Astrocyte of the spinal cord (primary cell): ENCODE measurements at regions not wholly inside any gene's neighbourhood (a gene's known extent, or its start where the extent isn't known, plus 50 kb on each side); places are given as distances from the start of the nearest gene placed in this dataset.

Experiments used
- DNase-seq: peaks from one replicate; pipeline ENCODE4 v3.0.0; 2011; ENCODE audit warnings: low read depth, low spot score
- H3K4me3 ChIP-seq: 2 replicates; pipeline ENCODE4 v1.5.1; 2011; ENCODE audit warnings: low read depth, mild to moderate bottlenecking, low read length, moderate library complexity
- in situ Hi-C: cut with HindIII; loops from 2 replicates; pipeline ENCODE4 v1.10.0; 2017; ENCODE audit warnings: low sequenced_read_pairs
- TF ChIP-seq, protein P1 (sequence below): IDR thresholded peaks from 2 replicates; pipeline ENCODE4 v1.5.1; 2012; ENCODE audit warnings: low read depth, mild to moderate bottlenecking, low read length, inconsistent platforms

DNA sequence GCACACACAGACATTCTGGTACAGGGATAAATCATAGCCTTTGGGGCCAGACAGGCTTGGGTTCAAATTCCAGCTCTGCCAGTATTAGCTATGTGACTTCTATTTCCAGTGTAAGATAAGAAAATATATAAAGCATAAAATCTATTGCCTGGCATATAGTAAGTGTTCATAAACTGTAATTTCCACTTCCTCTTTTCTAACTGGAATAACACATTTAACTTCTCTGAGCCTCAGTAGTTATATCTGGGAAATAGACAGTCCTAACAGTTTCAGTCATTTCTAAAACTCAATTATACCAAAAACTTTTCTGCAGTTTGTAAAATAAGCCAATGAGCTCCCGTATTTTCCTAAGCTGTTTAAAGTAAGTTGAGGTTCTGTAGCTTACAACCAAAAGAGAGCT is 351.4 kb downstream of the ZNF326 start:
- no peak for DNase-seq
- in situ Hi-C loops = no loop called here
- TF ChIP-seq, protein P1, sequence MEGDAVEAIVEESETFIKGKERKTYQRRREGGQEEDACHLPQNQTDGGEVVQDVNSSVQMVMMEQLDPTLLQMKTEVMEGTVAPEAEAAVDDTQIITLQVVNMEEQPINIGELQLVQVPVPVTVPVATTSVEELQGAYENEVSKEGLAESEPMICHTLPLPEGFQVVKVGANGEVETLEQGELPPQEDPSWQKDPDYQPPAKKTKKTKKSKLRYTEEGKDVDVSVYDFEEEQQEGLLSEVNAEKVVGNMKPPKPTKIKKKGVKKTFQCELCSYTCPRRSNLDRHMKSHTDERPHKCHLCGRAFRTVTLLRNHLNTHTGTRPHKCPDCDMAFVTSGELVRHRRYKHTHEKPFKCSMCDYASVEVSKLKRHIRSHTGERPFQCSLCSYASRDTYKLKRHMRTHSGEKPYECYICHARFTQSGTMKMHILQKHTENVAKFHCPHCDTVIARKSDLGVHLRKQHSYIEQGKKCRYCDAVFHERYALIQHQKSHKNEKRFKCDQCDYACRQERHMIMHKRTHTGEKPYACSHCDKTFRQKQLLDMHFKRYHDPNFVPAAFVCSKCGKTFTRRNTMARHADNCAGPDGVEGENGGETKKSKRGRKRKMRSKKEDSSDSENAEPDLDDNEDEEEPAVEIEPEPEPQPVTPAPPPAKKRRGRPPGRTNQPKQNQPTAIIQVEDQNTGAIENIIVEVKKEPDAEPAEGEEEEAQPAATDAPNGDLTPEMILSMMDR = no peak
- H3K4me3 ChIP-seq = no peak overlapping the region

- H3K4me3 ChIP-seq = no peak overlapping the region
- TF ChIP-seq, protein P1 = no peak
- in situ Hi-C loops = no loop called here
- DNase-seq = no peak
Measured at GRCh38 chr1:90344963-90345730, 350.2 kb downstream of the ZNF326 start.

- TF ChIP-seq, protein P1 = no peak
- in situ Hi-C loops = no loop called here
- no peak overlapping the region for H3K4me3 ChIP-seq
- DNase-seq = no peak
Measured at GRCh38 chr1:90341516-90341915, 346.6 kb downstream of the ZNF326 start.

DNA sequence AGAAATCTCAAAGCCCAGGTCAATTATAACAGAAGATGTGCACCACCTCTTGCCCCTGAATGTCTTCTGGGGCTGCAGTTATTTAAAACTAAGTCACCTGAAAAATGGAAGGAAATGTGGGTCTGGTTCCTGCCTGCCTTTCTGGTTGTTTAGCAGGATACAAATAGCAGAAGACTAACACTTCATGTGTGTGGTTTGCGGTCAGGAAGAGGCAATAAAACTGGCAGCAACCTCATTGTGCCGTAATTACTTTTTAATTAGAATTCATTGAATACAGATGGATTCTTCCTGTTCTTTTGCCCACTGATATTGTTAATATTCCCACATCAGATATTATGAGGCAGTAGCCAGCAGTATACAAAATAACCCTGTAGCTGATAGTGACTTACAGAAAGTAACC is 345.7 kb downstream of the ZNF326 start:
- TF ChIP-seq, protein P1 = no peak
- in situ Hi-C loops = no loop called here
- DNase-seq = no peak
- H3K4me3 ChIP-seq = no peak overlapping the region

- TF ChIP-seq, protein P1 = no peak
- no peak overlapping the region for H3K4me3 ChIP-seq
- in situ Hi-C loops = no loop called here
- no peak for DNase-seq
Measured at GRCh38 chr1:90339811-90340210, 344.9 kb downstream of the ZNF326 start.

- H3K4me3 ChIP-seq = no peak overlapping the region
- TF ChIP-seq, protein P1 = no peak
- no peak for DNase-seq
- in situ Hi-C loops = no loop called here
Measured at GRCh38 chr1:90336552-90337324, 341.8 kb downstream of the ZNF326 start.
